ENCODE measurements at regions not wholly inside any gene's neighbourhood (a gene's known extent, or its start where the extent isn't known, plus 50 kb on each side); places are given as distances from the start of the nearest gene placed in this dataset.

DNA sequence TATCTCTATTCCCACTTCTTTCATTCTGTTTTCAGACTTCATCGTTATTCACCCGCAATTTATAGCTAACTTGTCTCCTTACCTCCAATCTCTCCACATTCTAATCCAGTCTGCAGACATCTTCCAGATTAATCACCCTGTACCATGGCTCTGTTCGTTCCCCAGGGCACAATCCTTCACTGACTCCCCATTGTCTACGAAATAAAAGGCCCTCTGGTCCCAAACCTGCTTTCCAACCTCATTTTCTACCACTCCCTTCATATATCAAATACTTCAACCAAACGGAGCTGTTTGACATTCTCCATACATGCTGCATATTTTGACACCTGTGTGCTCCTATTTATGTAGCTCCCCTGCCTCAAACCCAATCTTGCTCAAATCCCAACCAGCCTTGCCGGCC lies 1720.6 kb upstream of the WWC1 start:
- no peak overlapping the region for H3K4me3 ChIP-seq (ENCODE audit: insufficient read depth in 1 of 2, low read depth in 1 of 2, low read length in 2 of 2)
- H2AK5ac ChIP-seq (ENCODE audit: low read length, severe bottlenecking): no peak overlapping the region
- no peak overlapping the region for H2AFZ ChIP-seq (ENCODE audit: low read depth, low read length)
- H3K9me3 ChIP-seq (ENCODE audit: control insufficient read depth, low read length): peaks cover 16% of the 10 kb centered on the region
- 84% methylated on average over 6 of the region's 6 CpGs for WGBS
- no peak overlapping the region for H2BK120ac ChIP-seq (ENCODE audit: low read depth, low read length)
- H3K79me1 ChIP-seq (replicated peaks; ENCODE audit: low read length, poor library complexity, severe bottlenecking): no peaks in the 10 kb centered on the region
- H3K4me2 ChIP-seq (ENCODE audit: low read length, poor library complexity, severe bottlenecking): no peak overlapping the region
- H3K4ac ChIP-seq (ENCODE audit: low read depth in 1 of 2, low read length in 2 of 2): no peak overlapping the region
- H4K91ac ChIP-seq (ENCODE audit: low read length): no peak overlapping the region
- H4K8ac ChIP-seq (ENCODE audit: low read length): no peak overlapping the region
- H3K14ac ChIP-seq (ENCODE audit: low read length in 2 of 2): no peak overlapping the region
- no peak overlapping the region for H2BK5ac ChIP-seq (ENCODE audit: low read depth, low read length, poor library complexity, severe bottlenecking)
- peak overlapping the region in 1 of 2 experiments; percentile 21 for H3K18ac ChIP-seq (ENCODE audit: low read depth in 1 of 2, low read length in 2 of 2)
- no peak overlapping the region for H3K27ac ChIP-seq (ENCODE audit: low read length, poor library complexity, severe bottlenecking)
- DNase-seq: no peak
- no peaks in the 10 kb centered on the region for H3K27me3 ChIP-seq (ENCODE audit: control insufficient read depth in 1 of 2, insufficient read depth in 1 of 2, low read length in 2 of 2)
- H3K4me1 ChIP-seq (ENCODE audit: control insufficient read depth, insufficient read depth, low read depth, low read length): no peaks in the 10 kb centered on the region
- no peak overlapping the region for H3K23ac ChIP-seq (ENCODE audit: low read length in 2 of 2)
- H2BK15ac ChIP-seq (ENCODE audit: low read depth, poor library complexity, severe bottlenecking): no peak overlapping the region
- no peak overlapping the region for H2BK12ac ChIP-seq (ENCODE audit: low read length in 2 of 2)
- H3K9ac ChIP-seq (ENCODE audit: low read length): no peak overlapping the region
- H3K36me3 ChIP-seq (ENCODE audit: control insufficient read depth in 1 of 2, insufficient read depth in 2 of 2, low read depth in 1 of 2, low read length in 2 of 2): no peaks in the 10 kb centered on the region

DNA sequence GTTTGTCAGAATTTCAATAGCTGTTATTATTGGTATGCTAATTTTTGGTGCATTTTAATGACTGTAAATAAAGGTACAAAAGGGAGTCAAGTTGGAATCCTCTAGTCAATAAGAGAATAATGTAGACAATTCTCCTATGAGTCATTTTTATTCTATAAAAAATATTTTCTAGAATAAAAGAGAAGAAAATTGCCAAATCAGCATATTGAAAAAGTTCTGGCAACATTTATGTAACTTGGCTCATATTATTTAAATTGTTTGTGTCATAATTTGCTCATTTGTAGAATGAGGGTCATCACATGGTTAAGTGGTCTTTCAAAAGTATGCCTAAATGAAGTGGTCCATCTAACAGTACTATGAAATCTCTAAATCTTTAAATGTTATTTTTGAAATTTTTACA lies 1719.8 kb upstream of the WWC1 start:
- Histone ChIP-seq H3K18ac (ENCODE audit: low read depth in 1 of 2, low read length in 2 of 2) (no peak overlapping the region), H2BK120ac (ENCODE audit: low read depth, low read length) (no peak overlapping the region), H3K4ac (ENCODE audit: low read depth in 1 of 2, low read length in 2 of 2) (no peak overlapping the region), H3K27me3 (ENCODE audit: control insufficient read depth in 1 of 2, insufficient read depth in 1 of 2, low read length in 2 of 2) (no peaks in the 10 kb centered on the region), H3K23ac (ENCODE audit: low read length in 2 of 2) (no peak overlapping the region), H2AK5ac (ENCODE audit: low read length, severe bottlenecking) (no peak overlapping the region), H2BK12ac (ENCODE audit: low read length in 2 of 2) (no peak overlapping the region), H3K14ac (ENCODE audit: low read length in 2 of 2) (no peak overlapping the region), H3K4me1 (ENCODE audit: control insufficient read depth, insufficient read depth, low read depth, low read length) (no peaks in the 10 kb centered on the region), H3K9ac (ENCODE audit: low read length) (no peak overlapping the region), H3K9me3 (ENCODE audit: control insufficient read depth, low read length) (peaks cover 16% of the 10 kb centered on the region), H3K36me3 (ENCODE audit: control insufficient read depth in 1 of 2, insufficient read depth in 2 of 2, low read depth in 1 of 2, low read length in 2 of 2) (no peaks in the 10 kb centered on the region), H2AFZ (ENCODE audit: low read depth, low read length) (no peak overlapping the region), H3K4me3 (ENCODE audit: insufficient read depth in 1 of 2, low read depth in 1 of 2, low read length in 2 of 2) (no peak overlapping the region), H2BK5ac (ENCODE audit: low read depth, low read length, poor library complexity, severe bottlenecking) (no peak overlapping the region), H3K4me2 (ENCODE audit: low read length, poor library complexity, severe bottlenecking) (no peak overlapping the region), H2BK15ac (ENCODE audit: low read depth, poor library complexity, severe bottlenecking) (no peak overlapping the region), H4K91ac (ENCODE audit: low read length) (no peak overlapping the region), H4K8ac (ENCODE audit: low read length) (no peak overlapping the region), H3K79me1 (replicated peaks; ENCODE audit: low read length, poor library complexity, severe bottlenecking) (no peaks in the 10 kb centered on the region), H3K27ac (ENCODE audit: low read length, poor library complexity, severe bottlenecking) (no peak overlapping the region)
- no peak for DNase-seq

DNA sequence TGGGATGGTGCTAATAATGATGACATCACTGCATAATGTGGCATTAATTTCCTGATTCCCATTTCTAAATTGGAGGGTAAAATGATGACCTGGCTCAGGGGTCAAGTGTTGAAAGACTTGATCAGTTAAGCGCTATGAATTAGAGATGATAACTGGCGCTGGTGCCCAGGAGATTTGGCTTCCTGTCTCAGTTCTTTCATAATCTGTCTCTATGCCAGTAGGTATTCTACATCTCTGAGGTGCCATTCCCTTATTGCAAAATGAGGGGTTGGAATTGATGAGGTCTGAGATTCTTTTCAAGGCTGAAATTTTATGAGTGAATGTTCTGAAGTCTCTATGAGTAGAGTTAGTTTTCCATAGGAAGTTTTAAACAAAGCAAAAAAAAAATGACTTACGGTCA lies 1715.1 kb upstream of the WWC1 start:
- 100% methylated on average over 2 of the region's 3 CpGs for WGBS
- H3K9me3 ChIP-seq (ENCODE audit: control insufficient read depth, low read length): peaks cover 27% of the 10 kb centered on the region

DNA sequence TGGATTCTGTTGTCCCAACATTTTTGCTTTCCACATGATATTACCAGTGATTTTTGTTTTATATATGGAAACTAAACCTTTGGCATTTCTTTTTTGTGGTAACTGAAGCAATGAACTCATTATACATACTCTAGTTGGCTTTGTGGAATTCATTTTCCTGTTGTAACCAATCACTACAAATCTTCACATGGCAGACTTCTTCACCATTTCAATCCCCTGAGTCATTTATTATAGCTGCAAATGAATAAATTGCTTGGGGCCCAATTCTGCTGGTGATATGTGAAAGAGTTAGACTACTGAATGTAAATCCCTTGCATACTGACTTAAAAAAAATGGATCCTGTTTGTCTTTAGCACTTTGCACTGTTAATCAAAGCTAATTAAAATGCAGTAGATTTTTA lies 1709.6 kb upstream of the WWC1 start:
- H2BK15ac ChIP-seq (ENCODE audit: low read depth, poor library complexity, severe bottlenecking): no peak overlapping the region
- H3K4me2 ChIP-seq (ENCODE audit: low read length, poor library complexity, severe bottlenecking): no peak overlapping the region

More for the DNA sequence above, 1715.1 kb upstream of the WWC1 start:
- Histone ChIP-seq H2AK5ac (ENCODE audit: low read length, severe bottlenecking) (no peak overlapping the region), H4K91ac (ENCODE audit: low read length) (no peak overlapping the region), H2BK12ac (ENCODE audit: low read length in 2 of 2) (no peak overlapping the region), H4K8ac (ENCODE audit: low read length) (no peak overlapping the region), H2BK120ac (ENCODE audit: low read depth, low read length) (no peak overlapping the region), H3K36me3 (ENCODE audit: control insufficient read depth in 1 of 2, insufficient read depth in 2 of 2, low read depth in 1 of 2, low read length in 2 of 2) (no peaks in the 10 kb centered on the region), H3K4ac (ENCODE audit: low read depth in 1 of 2, low read length in 2 of 2) (no peak overlapping the region), H3K14ac (ENCODE audit: low read length in 2 of 2) (no peak overlapping the region), H3K79me1 (replicated peaks; ENCODE audit: low read length, poor library complexity, severe bottlenecking) (no peaks in the 10 kb centered on the region), H3K18ac (ENCODE audit: low read depth in 1 of 2, low read length in 2 of 2) (no peak overlapping the region), H2BK15ac (ENCODE audit: low read depth, poor library complexity, severe bottlenecking) (no peak overlapping the region), H3K27ac (ENCODE audit: low read length, poor library complexity, severe bottlenecking) (no peak overlapping the region), H3K27me3 (ENCODE audit: control insufficient read depth in 1 of 2, insufficient read depth in 1 of 2, low read length in 2 of 2) (no peaks in the 10 kb centered on the region), H3K23ac (ENCODE audit: low read length in 2 of 2) (no peak overlapping the region), H3K4me3 (ENCODE audit: insufficient read depth in 1 of 2, low read depth in 1 of 2, low read length in 2 of 2) (no peak overlapping the region), H2AFZ (ENCODE audit: low read depth, low read length) (no peak overlapping the region), H3K9ac (ENCODE audit: low read length) (no peak overlapping the region), H2BK5ac (ENCODE audit: low read depth, low read length, poor library complexity, severe bottlenecking) (no peak overlapping the region), H3K4me2 (ENCODE audit: low read length, poor library complexity, severe bottlenecking) (no peak overlapping the region), H3K4me1 (ENCODE audit: control insufficient read depth, insufficient read depth, low read depth, low read length) (no peaks in the 10 kb centered on the region)
- DNase-seq: no peak

More for the DNA sequence above, 1709.6 kb upstream of the WWC1 start:
- H4K8ac ChIP-seq (ENCODE audit: low read length): no peak overlapping the region
- no peak overlapping the region for H2BK12ac ChIP-seq (ENCODE audit: low read length in 2 of 2)
- no peak overlapping the region for H3K9ac ChIP-seq (ENCODE audit: low read length)
- H3K4me3 ChIP-seq (ENCODE audit: insufficient read depth in 1 of 2, low read depth in 1 of 2, low read length in 2 of 2): no peak overlapping the region
- no peaks in the 10 kb centered on the region for H3K4me1 ChIP-seq (ENCODE audit: control insufficient read depth, insufficient read depth, low read depth, low read length)
- H3K79me1 ChIP-seq (replicated peaks; ENCODE audit: low read length, poor library complexity, severe bottlenecking): no peaks in the 10 kb centered on the region
- H3K4ac ChIP-seq (ENCODE audit: low read depth in 1 of 2, low read length in 2 of 2): no peak overlapping the region
- H2BK5ac ChIP-seq (ENCODE audit: low read depth, low read length, poor library complexity, severe bottlenecking): no peak overlapping the region
- no peak overlapping the region for H3K18ac ChIP-seq (ENCODE audit: low read depth in 1 of 2, low read length in 2 of 2)
- H3K9me3 ChIP-seq (ENCODE audit: control insufficient read depth, low read length): peaks cover 43% of the 10 kb centered on the region
- no peak overlapping the region for H3K14ac ChIP-seq (ENCODE audit: low read length in 2 of 2)
- H3K36me3 ChIP-seq (ENCODE audit: control insufficient read depth in 1 of 2, insufficient read depth in 2 of 2, low read depth in 1 of 2, low read length in 2 of 2): no peaks in the 10 kb centered on the region
- H4K91ac ChIP-seq (ENCODE audit: low read length): no peak overlapping the region
- no peak overlapping the region for H2AFZ ChIP-seq (ENCODE audit: low read depth, low read length)
- H3K27ac ChIP-seq (ENCODE audit: low read length, poor library complexity, severe bottlenecking): no peak overlapping the region
- no peak overlapping the region for H2AK5ac ChIP-seq (ENCODE audit: low read length, severe bottlenecking)
- H2BK120ac ChIP-seq (ENCODE audit: low read depth, low read length): no peak overlapping the region
- no peak overlapping the region for H3K23ac ChIP-seq (ENCODE audit: low read length in 2 of 2)
- H3K27me3 ChIP-seq (ENCODE audit: control insufficient read depth in 1 of 2, insufficient read depth in 1 of 2, low read length in 2 of 2): no peaks in the 10 kb centered on the region
- DNase-seq: peak; percentile 68
